Panc1 (cell line): ENCODE measurements at regions not wholly inside any gene's neighbourhood (a gene's known extent, or its start where the extent isn't known, plus 50 kb on each side); places are given as distances from the start of the nearest gene placed in this dataset.

Experiments used
- ATAC-seq: fragments of 200-7000 bp; cut with Tn5 transposase; 2 replicates; pipeline ENCODE4 v1.9.1; 2020; ENCODE audit warnings: mild to moderate bottlenecking, moderate library complexity
- BruUV-seq: library from RNA; stranded (reverse); fragments of 400-500 nt; replicated peaks from 2 replicates; lab custom pipeline; 2021; lab: Mats Ljungman, UMichigan
- CTCF ChIA-PET: fragments of 300-600 bp; sonication (Branson Sonifier 250); formaldehyde crosslinking; loops from one replicate; lab custom pipeline; 2022; ENCODE audit warnings: antibody characterized with exemption; lab: Charles Lee
- POLR2A ChIA-PET: fragments of 300-600 bp; sonication (Branson Sonifier 250); formaldehyde crosslinking; loops from one replicate; lab custom pipeline; 2022; ENCODE audit warnings: antibody characterized with exemption; lab: Charles Lee
- DNase-seq: peaks from one replicate; pipeline ENCODE4 v3.0.0-alpha.2; 2010; ENCODE audit warnings: low read depth, low spot score
- H3K27ac ChIP-seq: 2 replicates; pipeline ENCODE4 v1.5.1; 2011; ENCODE audit warnings: mild to moderate bottlenecking, low read length, inconsistent platforms
- H3K27me3 ChIP-seq: fragments of 200-500 bp; sonication (Bioruptor generic); 2 replicates; pipeline ENCODE4 v1.6.0; 2014; ENCODE audit warnings: low read length, inconsistent platforms; ENCODE audit not compliant: control insufficient read depth, insufficient read depth
- H3K36me3 ChIP-seq: fragments of 200-500 bp; sonication (Bioruptor generic); 2 replicates; pipeline ENCODE4 v1.5.1; 2014; ENCODE audit warnings: inconsistent platforms, mild to moderate bottlenecking, low read length, moderate library complexity; ENCODE audit not compliant: control insufficient read depth, insufficient read depth
- H3K4me1 ChIP-seq: 2 replicates; pipeline ENCODE4 v1.5.1; 2011; ENCODE audit warnings: inconsistent platforms, mild to moderate bottlenecking, low read length, moderate library complexity; ENCODE audit not compliant: control insufficient read depth, insufficient read depth
- H3K4me3 ChIP-seq, 2 experiments: 2 replicates each; pipeline ENCODE4 v1.5.1; 2011 to 2012; ENCODE audit warnings: low read depth in 2 of 2, low read length in 2 of 2, mild to moderate bottlenecking in 2 of 2, inconsistent platforms in 1 of 2, moderate library complexity in 1 of 2
- H3K9me3 ChIP-seq: fragments of 200-500 bp; sonication (Bioruptor generic); 2 replicates; pipeline ENCODE4 v1.5.1; 2014; ENCODE audit warnings: low read depth, mild to moderate bottlenecking, inconsistent platforms, low read length, moderate library complexity; ENCODE audit not compliant: control insufficient read depth, insufficient read depth
- POLR2AphosphoS5 ChIP-seq: IDR thresholded peaks from 2 replicates; pipeline ENCODE4 v1.6.1; 2012; ENCODE audit warnings: mild to moderate bottlenecking, low read depth, low read length, moderate library complexity
- SIN3A ChIP-seq: IDR thresholded peaks from 2 replicates; pipeline ENCODE4 v1.6.1; 2012; ENCODE audit warnings: low read depth, mild to moderate bottlenecking, low read length, moderate library complexity, borderline replicate concordance; ENCODE audit not compliant: insufficient read depth
- TCF7L2 ChIP-seq: IDR thresholded peaks from 2 replicates; pipeline ENCODE4 v1.6.1; 2011; ENCODE audit warnings: mild to moderate bottlenecking, low read depth, low read length, inconsistent platforms
- in situ Hi-C: cut with HindIII; loops from 2 replicates; pipeline ENCODE4 v1.10.0; 2016; ENCODE audit warnings: low sequenced_read_pairs, low pct_unique_long_range_greater_than_20kb
- intact Hi-C: fragments of 100-400 bp; cut with micrococcal nuclease; formaldehyde crosslinking; loops from one replicate; pipeline ENCODE4 v1.10.0; 2022; ENCODE audit not compliant: unreplicated experiment
- TF ChIP-seq, protein P1 (sequence below): fragments of 450-650 bp; IDR thresholded peaks from 2 replicates; pipeline ENCODE4 v1.5.1; 2017; ENCODE audit warnings: mild to moderate bottlenecking
- TF ChIP-seq, protein P2 (sequence below), 2 experiments: IDR thresholded peaks; 2 replicates each; pipeline ENCODE4 v1.6.1; 2011 to 2012; ENCODE audit warnings: low read depth in 2 of 2, control low read depth in 1 of 2, low read length in 1 of 2, mild to moderate bottlenecking in 1 of 2, moderate library complexity in 1 of 2; ENCODE audit not compliant: insufficient read depth in 1 of 2

DNA sequence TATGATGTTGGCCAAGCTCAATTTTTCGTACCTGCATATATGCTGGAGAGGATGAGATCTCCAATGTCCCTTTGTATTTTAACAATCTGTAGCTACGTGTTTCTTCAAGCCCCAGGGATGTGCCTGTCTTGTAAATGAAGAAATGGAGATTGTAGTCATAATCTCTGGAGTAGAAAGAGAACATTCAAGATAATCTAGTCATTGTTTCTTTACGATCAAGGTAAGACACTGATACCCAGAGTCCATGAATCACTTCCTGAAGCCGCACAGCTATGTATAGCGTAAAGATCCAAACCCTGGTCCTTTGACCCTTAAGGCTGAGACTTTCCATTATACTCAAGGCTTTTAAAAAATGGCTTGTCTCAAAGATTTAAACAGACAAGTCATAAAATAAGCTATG lies 205.5 kb downstream of the HS3ST3B1 start:
- Histone ChIP-seq H3K27ac (no peak overlapping the region), H3K9me3 (no peaks in the 10 kb centered on the region), H3K4me1 (no peaks in the 10 kb centered on the region), H3K36me3 (no peaks in the 10 kb centered on the region), H3K27me3 (no peaks in the 10 kb centered on the region), H3K4me3 (no peak overlapping the region)
- intact Hi-C loops, result no loop called here
- DNase-seq (no peak), ATAC-seq (no peak)
- CTCF ChIA-PET, result no interaction called here
- POLR2A ChIA-PET, result no interaction called here
- no TSS peak for BruUV-seq
- in situ Hi-C loops, result no loop called here
- TF ChIP-seq, protein P1, sequence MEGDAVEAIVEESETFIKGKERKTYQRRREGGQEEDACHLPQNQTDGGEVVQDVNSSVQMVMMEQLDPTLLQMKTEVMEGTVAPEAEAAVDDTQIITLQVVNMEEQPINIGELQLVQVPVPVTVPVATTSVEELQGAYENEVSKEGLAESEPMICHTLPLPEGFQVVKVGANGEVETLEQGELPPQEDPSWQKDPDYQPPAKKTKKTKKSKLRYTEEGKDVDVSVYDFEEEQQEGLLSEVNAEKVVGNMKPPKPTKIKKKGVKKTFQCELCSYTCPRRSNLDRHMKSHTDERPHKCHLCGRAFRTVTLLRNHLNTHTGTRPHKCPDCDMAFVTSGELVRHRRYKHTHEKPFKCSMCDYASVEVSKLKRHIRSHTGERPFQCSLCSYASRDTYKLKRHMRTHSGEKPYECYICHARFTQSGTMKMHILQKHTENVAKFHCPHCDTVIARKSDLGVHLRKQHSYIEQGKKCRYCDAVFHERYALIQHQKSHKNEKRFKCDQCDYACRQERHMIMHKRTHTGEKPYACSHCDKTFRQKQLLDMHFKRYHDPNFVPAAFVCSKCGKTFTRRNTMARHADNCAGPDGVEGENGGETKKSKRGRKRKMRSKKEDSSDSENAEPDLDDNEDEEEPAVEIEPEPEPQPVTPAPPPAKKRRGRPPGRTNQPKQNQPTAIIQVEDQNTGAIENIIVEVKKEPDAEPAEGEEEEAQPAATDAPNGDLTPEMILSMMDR, result no peak
- TF ChIP-seq TCF7L2 (no peak), POLR2AphosphoS5 (no peak), SIN3A (no peak)
- TF ChIP-seq, protein P2, sequence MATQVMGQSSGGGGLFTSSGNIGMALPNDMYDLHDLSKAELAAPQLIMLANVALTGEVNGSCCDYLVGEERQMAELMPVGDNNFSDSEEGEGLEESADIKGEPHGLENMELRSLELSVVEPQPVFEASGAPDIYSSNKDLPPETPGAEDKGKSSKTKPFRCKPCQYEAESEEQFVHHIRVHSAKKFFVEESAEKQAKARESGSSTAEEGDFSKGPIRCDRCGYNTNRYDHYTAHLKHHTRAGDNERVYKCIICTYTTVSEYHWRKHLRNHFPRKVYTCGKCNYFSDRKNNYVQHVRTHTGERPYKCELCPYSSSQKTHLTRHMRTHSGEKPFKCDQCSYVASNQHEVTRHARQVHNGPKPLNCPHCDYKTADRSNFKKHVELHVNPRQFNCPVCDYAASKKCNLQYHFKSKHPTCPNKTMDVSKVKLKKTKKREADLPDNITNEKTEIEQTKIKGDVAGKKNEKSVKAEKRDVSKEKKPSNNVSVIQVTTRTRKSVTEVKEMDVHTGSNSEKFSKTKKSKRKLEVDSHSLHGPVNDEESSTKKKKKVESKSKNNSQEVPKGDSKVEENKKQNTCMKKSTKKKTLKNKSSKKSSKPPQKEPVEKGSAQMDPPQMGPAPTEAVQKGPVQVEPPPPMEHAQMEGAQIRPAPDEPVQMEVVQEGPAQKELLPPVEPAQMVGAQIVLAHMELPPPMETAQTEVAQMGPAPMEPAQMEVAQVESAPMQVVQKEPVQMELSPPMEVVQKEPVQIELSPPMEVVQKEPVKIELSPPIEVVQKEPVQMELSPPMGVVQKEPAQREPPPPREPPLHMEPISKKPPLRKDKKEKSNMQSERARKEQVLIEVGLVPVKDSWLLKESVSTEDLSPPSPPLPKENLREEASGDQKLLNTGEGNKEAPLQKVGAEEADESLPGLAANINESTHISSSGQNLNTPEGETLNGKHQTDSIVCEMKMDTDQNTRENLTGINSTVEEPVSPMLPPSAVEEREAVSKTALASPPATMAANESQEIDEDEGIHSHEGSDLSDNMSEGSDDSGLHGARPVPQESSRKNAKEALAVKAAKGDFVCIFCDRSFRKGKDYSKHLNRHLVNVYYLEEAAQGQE (IDR thresholded peaks at IDR 0.05; ENCODE audit: insufficient read depth in 1 of 2, low read depth in 2 of 2, low read length in 1 of 2), result no peak

DNA sequence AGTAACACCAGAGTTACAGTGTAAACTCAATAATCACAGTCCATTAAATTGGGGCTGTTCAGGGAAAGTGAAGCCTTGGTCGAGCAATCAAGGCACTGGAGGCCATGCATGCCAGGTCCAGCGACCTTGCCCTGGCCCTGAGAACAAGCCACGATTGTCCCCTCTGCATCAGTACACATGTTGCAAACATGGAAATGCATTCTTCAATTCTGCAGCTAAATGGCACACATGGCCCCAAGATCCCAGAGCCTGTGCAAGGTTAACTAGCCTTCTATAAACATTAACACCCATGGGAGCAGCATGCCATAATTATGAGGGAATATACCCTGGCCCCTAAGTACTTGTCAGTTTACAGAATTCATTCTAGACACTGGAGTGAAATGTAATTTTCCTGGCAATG lies 204.7 kb downstream of the HS3ST3B1 start:
- no peak for ATAC-seq
- H3K36me3 ChIP-seq, result no peaks in the 10 kb centered on the region
- H3K27ac ChIP-seq, result no peak overlapping the region
- TF ChIP-seq TCF7L2 (no peak), POLR2AphosphoS5 (no peak), SIN3A (no peak)
- TF ChIP-seq, protein P2 (IDR thresholded peaks at IDR 0.05; ENCODE audit: insufficient read depth in 1 of 2, low read depth in 2 of 2, low read length in 1 of 2), result no peak
- TF ChIP-seq, protein P1, result no peak
- H3K27me3 ChIP-seq, result no peaks in the 10 kb centered on the region
- ChIA-PET CTCF (no interaction called here), POLR2A (no interaction called here)
- no peaks in the 10 kb centered on the region for H3K4me1 ChIP-seq
- intact Hi-C loops (no loop called here), in situ Hi-C loops (no loop called here)
- H3K4me3 ChIP-seq, result no peak overlapping the region
- no peaks in the 10 kb centered on the region for H3K9me3 ChIP-seq
- BruUV-seq, result no TSS peak
- no peak for DNase-seq
